K562 (cell line): ENCODE measurements at regions not wholly inside any gene's neighbourhood (a gene's known extent, or its start where the extent isn't known, plus 50 kb on each side); places are given as distances from the start of the nearest gene placed in this dataset.

Experiments
- ATAC-seq: fragments of 200-7000 bp; cut with Tn5 transposase; 3 replicates; pipeline ENCODE4 v1.9.1; 2020; ENCODE audit warnings: moderate library complexity
- BruUV-seq: library from RNA; stranded (reverse); fragments of 400-500 nt; replicated peaks from 2 replicates; lab custom pipeline; 2021; lab: Mats Ljungman, UMichigan
- CTCF ChIA-PET: fragments of 300-600 bp; formaldehyde crosslinking; extraction: SDS; loops from one replicate; lab custom pipeline; 2021; ENCODE audit warnings: low intra/inter-chr PET ratio; lab: Yijun Ruan, JAX
- POLR2A ChIA-PET: fragments of 300-600, 350-650 bp; sonication (Branson Sonifier 250); formaldehyde crosslinking; extraction: SDS; loops from one replicate; lab custom pipeline; 2021; ENCODE audit warnings: antibody characterized with exemption, inconsistent platforms; lab: Yijun Ruan, JAX
- DNase-seq, 4 experiments: peaks; one replicate each; pipeline versions ENCODE4 v3.0.0 to v3.0.0-alpha.2; 2011 to 2018; ENCODE audit warnings: low spot score in 3 of 4, mixed read lengths in 3 of 4; ENCODE audit errors: extremely low read depth in 1 of 4
- FAIRE-seq: peaks from 2 replicates; lab custom pipeline; 2011; peaks lifted over from hg19 to GRCh38; lab: Jason Lieb, UNC
- H2AFZ ChIP-seq: 2 replicates; pipeline ENCODE4 v1.6.0; 2011; ENCODE audit warnings: low read depth, low read length, control low read depth, inconsistent platforms
- H3K27ac ChIP-seq: fragments of 200-600 bp; 3 replicates; pipeline ENCODE4 v1.8.0; 2011; ENCODE audit warnings: low read depth, mild to moderate bottlenecking, control low read depth, inconsistent platforms, low read length, moderate library complexity, mixed read lengths; ENCODE audit errors: extremely low read depth
- H3K27me3 ChIP-seq, 2 experiments: fragments of 300-600 bp in 1 of 2; 2 replicates in 1 of 2; 3 replicates in 1 of 2; pipeline versions ENCODE4 v1.6.0 to v1.8.0; 2011; ENCODE audit warnings: inconsistent platforms in 2 of 2, low read length in 2 of 2, mild to moderate bottlenecking in 1 of 2, mixed read lengths in 1 of 2, moderate library complexity in 1 of 2; ENCODE audit not compliant: control insufficient read depth in 2 of 2, insufficient read depth in 2 of 2
- H3K36me3 ChIP-seq: fragments of 300-600 bp; 3 replicates; pipeline ENCODE4 v1.8.0; 2011; ENCODE audit warnings: mild to moderate bottlenecking, low read length, inconsistent platforms; ENCODE audit not compliant: control insufficient read depth, insufficient read depth
- H3K4me1 ChIP-seq, 2 experiments: fragments of 200-600 bp in 1 of 2; replicated peaks in 1 of 2; 2 replicates in 1 of 2; 3 replicates in 1 of 2; pipeline versions ENCODE4 v1.5.1 to v1.8.0; 2011; ENCODE audit warnings: inconsistent platforms in 2 of 2, low read length in 2 of 2, mild to moderate bottlenecking in 1 of 2, mixed read lengths in 1 of 2, moderate library complexity in 1 of 2; ENCODE audit not compliant: control insufficient read depth in 2 of 2, insufficient read depth in 2 of 2
- H3K4me2 ChIP-seq: 2 replicates; pipeline ENCODE4 v1.6.1; 2011; ENCODE audit warnings: low read length, control low read depth, inconsistent platforms, mixed read lengths; ENCODE audit not compliant: insufficient read depth
- H3K4me3 ChIP-seq: fragments of 200-600 bp; sonication (generic), shearing (Covaris generic); 2 replicates; pipeline ENCODE4 v1.5.1; 2016; ENCODE audit warnings: control low read depth, inconsistent platforms
- H3K79me2 ChIP-seq: fragments of 200-600 bp; 3 replicates; pipeline ENCODE4 v1.8.0; 2011; ENCODE audit warnings: low read length, inconsistent platforms; ENCODE audit not compliant: control insufficient read depth, insufficient read depth
- H3K9ac ChIP-seq, 2 experiments: 2 replicates each; pipeline versions ENCODE4 v1.6.0 to v1.6.1; 2011; ENCODE audit warnings: low read depth in 2 of 2, low read length in 2 of 2, control low read depth in 1 of 2, inconsistent platforms in 1 of 2, mild to moderate bottlenecking in 1 of 2, mixed read lengths in 1 of 2; ENCODE audit not compliant: insufficient read depth in 1 of 2
- H3K9me1 ChIP-seq: one replicate; pipeline ENCODE4 v1.6.0; 2011; ENCODE audit warnings: inconsistent platforms, mild to moderate bottlenecking, low read length, moderate library complexity; ENCODE audit not compliant: control insufficient read depth, insufficient read depth
- H3K9me3 ChIP-seq: replicated peaks from 2 replicates; pipeline ENCODE4 v1.5.1; 2011; ENCODE audit warnings: low read depth, low read length, inconsistent platforms; ENCODE audit not compliant: control insufficient read depth, insufficient read depth
- H4K20me1 ChIP-seq: replicated peaks from 2 replicates; pipeline ENCODE4 v1.6.1; 2011; ENCODE audit warnings: low read length, inconsistent platforms, mixed read lengths; ENCODE audit not compliant: control insufficient read depth, insufficient read depth
- CAMTA2 ChIP-seq: fragments of 250-450 bp; sonication (Bioruptor Pico); conservative IDR thresholded peaks from 2 replicates; pipeline ENCODE4 v1.5.1; 2022
- CSDE1 ChIP-seq, 2 experiments: fragments of 450-650 bp; IDR thresholded peaks; 2 replicates each; pipeline ENCODE4 v1.6.1; 2016; ENCODE audit warnings: mild to moderate bottlenecking in 1 of 2
- ESRRB ChIP-seq: fragments of 250-450 bp; sonication (Bioruptor Pico); IDR thresholded peaks from 2 replicates; pipeline ENCODE4 v1.5.0; 2020; ENCODE audit warnings: mild to moderate bottlenecking, moderate library complexity, borderline replicate concordance
- FOXP1 ChIP-seq: sonication (generic); formaldehyde crosslinking; IDR thresholded peaks from 2 replicates; pipeline ENCODE4 v1.8.0; 2022; ENCODE audit warnings: mild to moderate bottlenecking, missing genetic modification reagents
- HDGF ChIP-seq: fragments of 450-650 bp; IDR thresholded peaks from 2 replicates; pipeline ENCODE4 v1.6.1; 2016
- HMG20A ChIP-seq: fragments of 450-650 bp; formaldehyde crosslinking; conservative IDR thresholded peaks from 2 replicates; pipeline ENCODE4 v1.4.0; 2020; ENCODE audit warnings: mild to moderate bottlenecking, mixed read lengths
- HOXB6 ChIP-seq: fragments of 250-450 bp; sonication (Bioruptor Pico); IDR thresholded peaks from 2 replicates; pipeline ENCODE4 v1.5.1; 2022; ENCODE audit warnings: mild to moderate bottlenecking, borderline replicate concordance
- IRF2 ChIP-seq: sonication (generic); formaldehyde crosslinking; IDR thresholded peaks from 2 replicates; pipeline ENCODE4 v1.8.1; 2022; ENCODE audit warnings: mild to moderate bottlenecking, missing genetic modification reagents
- KAT8 ChIP-seq: fragments of 450-650 bp; IDR thresholded peaks from 2 replicates; pipeline ENCODE4 v1.6.1; 2016; ENCODE audit warnings: low read depth, mild to moderate bottlenecking
- NEUROD1 ChIP-seq: fragments of 150-350 bp; IDR thresholded peaks from 2 replicates; pipeline ENCODE4 v1.6.1; 2014; ENCODE audit warnings: borderline replicate concordance, low read length, low read depth; ENCODE audit not compliant: partially characterized antibody
- NONO ChIP-seq, 2 experiments: fragments of 200-400 bp in 1 of 2; fragments of 450-650 bp in 1 of 2; formaldehyde crosslinking in 1 of 2; IDR thresholded peaks; 2 replicates each; pipeline ENCODE4 v1.6.1; 2017; ENCODE audit warnings: low read depth in 2 of 2, mild to moderate bottlenecking in 2 of 2, moderate library complexity in 2 of 2, low read length in 1 of 2
- PTBP1 ChIP-seq: fragments of 200-400 bp; formaldehyde crosslinking; IDR thresholded peaks from 2 replicates; pipeline ENCODE4 v1.6.1; 2017; ENCODE audit warnings: low read depth, low read length
- SIRT6 ChIP-seq: IDR thresholded peaks from one replicate; pipeline ENCODE4 v1.6.1; 2012; ENCODE audit warnings: low read depth, mild to moderate bottlenecking, control low read depth, inconsistent platforms, low read length, moderate library complexity
- WGBS: fragments of 100-300 bp; shearing (Covaris generic); methylation state at CpG from one replicate; pipeline ENCODE4 v1.1.6; 2016; ENCODE audit warnings: low coverage, mixed read lengths; ENCODE audit not compliant: insufficient coverage; ENCODE audit errors: missing lambda C conversion rate; 5-methylcytosine and 5-hydroxymethylcytosine counted together
- in situ Hi-C: fragments of 300-500 bp; cut with MboI; formaldehyde crosslinking; loops from 4 replicates; pipeline ENCODE4 v1.15.0; 2018; ENCODE audit warnings: inconsistent platforms, mixed read lengths
- intact Hi-C: fragments of 100-400 bp; cut with micrococcal nuclease; formaldehyde crosslinking; loops from 2 replicates; pipeline ENCODE4 v1.14.2; 2022
- TF ChIP-seq, protein P1 (sequence below): fragments of 450-650 bp; formaldehyde crosslinking; IDR thresholded peaks from 2 replicates; pipeline ENCODE4 v1.4.0; 2020; ENCODE audit warnings: mild to moderate bottlenecking
- TF ChIP-seq, protein P2 (sequence below): fragments of 450-650 bp; IDR thresholded peaks from 2 replicates; pipeline ENCODE4 v1.6.1; 2018; ENCODE audit not compliant: partially characterized antibody
- TF ChIP-seq, protein P3 (sequence below): sonication (generic); formaldehyde crosslinking; IDR thresholded peaks from 2 replicates; pipeline ENCODE4 v1.5.0; 2020; ENCODE audit warnings: missing genetic modification reagents
- TF ChIP-seq, protein P4 (sequence below): conservative IDR thresholded peaks from 2 replicates; pipeline ENCODE4 v1.6.1; 2011; ENCODE audit warnings: low read depth, mild to moderate bottlenecking, low read length; ENCODE audit not compliant: control insufficient read depth

DNA sequence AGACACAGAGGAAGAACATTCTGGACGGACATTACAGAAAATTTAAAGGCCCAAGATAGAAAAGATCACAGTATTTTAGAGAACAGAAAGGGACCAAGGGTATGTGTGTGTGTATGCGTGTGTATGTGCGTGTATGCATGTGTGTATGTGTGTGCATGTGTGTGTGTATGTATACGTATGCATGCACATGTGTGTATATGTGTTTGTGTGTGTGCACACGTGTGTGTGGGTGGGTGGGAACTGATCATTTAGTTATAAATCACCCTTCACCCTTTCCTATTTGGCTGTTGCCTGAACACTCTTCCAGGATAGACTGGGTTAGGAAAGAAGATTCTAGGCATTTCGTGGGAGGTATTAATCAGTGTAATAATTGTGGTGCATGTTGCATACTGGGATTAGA is 634.4 kb downstream of the DHX35 start:
- no peaks in the 10 kb centered on the region for H3K9me1 ChIP-seq
- no peaks in the 10 kb centered on the region for H3K27me3 ChIP-seq
- in situ Hi-C loops = no loop called here
- H4K20me1 ChIP-seq = no peaks in the 10 kb centered on the region
- TF ChIP-seq FOXP1 (CRISPR knock-in tag) (no peak), NONO (IDR thresholded peaks at IDR 0.05; ENCODE audit: low read depth in 2 of 2, low read length in 1 of 2) (no peak), PTBP1 (no peak), HMG20A (CRISPR knock-in tag) (no peak), SIRT6 (no peak), CAMTA2 (CRISPR knock-in tag) (no peak), KAT8 (no peak), IRF2 (CRISPR knock-in tag) (no peak), HOXB6 (CRISPR knock-in tag) (no peak), NEUROD1 (no peak), ESRRB (CRISPR knock-in tag) (no peak), CSDE1 (IDR thresholded peaks at IDR 0.05) (no peak), HDGF (no peak)
- TF ChIP-seq, protein P1, sequence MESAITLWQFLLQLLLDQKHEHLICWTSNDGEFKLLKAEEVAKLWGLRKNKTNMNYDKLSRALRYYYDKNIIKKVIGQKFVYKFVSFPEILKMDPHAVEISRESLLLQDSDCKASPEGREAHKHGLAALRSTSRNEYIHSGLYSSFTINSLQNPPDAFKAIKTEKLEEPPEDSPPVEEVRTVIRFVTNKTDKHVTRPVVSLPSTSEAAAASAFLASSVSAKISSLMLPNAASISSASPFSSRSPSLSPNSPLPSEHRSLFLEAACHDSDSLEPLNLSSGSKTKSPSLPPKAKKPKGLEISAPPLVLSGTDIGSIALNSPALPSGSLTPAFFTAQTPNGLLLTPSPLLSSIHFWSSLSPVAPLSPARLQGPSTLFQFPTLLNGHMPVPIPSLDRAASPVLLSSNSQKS = no peak
- TF ChIP-seq, protein P2, sequence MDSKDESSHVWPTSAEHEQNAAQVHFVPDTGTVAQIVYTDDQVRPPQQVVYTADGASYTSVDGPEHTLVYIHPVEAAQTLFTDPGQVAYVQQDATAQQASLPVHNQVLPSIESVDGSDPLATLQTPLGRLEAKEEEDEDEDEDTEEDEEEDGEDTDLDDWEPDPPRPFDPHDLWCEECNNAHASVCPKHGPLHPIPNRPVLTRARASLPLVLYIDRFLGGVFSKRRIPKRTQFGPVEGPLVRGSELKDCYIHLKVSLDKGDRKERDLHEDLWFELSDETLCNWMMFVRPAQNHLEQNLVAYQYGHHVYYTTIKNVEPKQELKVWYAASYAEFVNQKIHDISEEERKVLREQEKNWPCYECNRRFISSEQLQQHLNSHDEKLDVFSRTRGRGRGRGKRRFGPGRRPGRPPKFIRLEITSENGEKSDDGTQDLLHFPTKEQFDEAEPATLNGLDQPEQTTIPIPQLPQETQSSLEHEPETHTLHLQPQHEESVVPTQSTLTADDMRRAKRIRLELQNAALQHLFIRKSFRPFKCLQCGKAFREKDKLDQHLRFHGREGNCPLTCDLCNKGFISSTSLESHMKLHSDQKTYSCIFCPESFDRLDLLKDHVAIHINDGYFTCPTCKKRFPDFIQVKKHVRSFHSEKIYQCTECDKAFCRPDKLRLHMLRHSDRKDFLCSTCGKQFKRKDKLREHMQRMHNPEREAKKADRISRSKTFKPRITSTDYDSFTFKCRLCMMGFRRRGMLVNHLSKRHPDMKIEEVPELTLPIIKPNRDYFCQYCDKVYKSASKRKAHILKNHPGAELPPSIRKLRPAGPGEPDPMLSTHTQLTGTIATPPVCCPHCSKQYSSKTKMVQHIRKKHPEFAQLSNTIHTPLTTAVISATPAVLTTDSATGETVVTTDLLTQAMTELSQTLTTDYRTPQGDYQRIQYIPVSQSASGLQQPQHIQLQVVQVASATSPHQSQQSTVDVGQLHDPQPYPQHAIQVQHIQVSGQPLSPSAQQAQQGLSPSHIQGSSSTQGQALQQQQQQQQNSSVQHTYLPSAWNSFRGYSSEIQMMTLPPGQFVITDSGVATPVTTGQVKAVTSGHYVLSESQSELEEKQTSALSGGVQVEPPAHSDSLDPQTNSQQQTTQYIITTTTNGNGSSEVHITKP = no peak
- TF ChIP-seq, protein P3, sequence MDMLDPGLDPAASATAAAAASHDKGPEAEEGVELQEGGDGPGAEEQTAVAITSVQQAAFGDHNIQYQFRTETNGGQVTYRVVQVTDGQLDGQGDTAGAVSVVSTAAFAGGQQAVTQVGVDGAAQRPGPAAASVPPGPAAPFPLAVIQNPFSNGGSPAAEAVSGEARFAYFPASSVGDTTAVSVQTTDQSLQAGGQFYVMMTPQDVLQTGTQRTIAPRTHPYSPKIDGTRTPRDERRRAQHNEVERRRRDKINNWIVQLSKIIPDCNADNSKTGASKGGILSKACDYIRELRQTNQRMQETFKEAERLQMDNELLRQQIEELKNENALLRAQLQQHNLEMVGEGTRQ = no peak
- TF ChIP-seq, protein P4, sequence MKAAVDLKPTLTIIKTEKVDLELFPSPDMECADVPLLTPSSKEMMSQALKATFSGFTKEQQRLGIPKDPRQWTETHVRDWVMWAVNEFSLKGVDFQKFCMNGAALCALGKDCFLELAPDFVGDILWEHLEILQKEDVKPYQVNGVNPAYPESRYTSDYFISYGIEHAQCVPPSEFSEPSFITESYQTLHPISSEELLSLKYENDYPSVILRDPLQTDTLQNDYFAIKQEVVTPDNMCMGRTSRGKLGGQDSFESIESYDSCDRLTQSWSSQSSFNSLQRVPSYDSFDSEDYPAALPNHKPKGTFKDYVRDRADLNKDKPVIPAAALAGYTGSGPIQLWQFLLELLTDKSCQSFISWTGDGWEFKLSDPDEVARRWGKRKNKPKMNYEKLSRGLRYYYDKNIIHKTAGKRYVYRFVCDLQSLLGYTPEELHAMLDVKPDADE = no peak
- TF ChIP-seq, all 486 proteins: peak for 0
- H3K4me1 ChIP-seq = no peaks in the 10 kb centered on the region
- intact Hi-C loops = no loop called here
- no peak for DNase-seq
- no peak for FAIRE-seq
- BruUV-seq = no TSS peak
- WGBS = under 1% methylated on average over 6 of the region's 6 CpGs
- ChIA-PET POLR2A (no interaction called here), CTCF (no interaction called here)
- ATAC-seq = no peak
- H3K4me3 ChIP-seq = no peak overlapping the region
- H3K9me3 ChIP-seq = peaks cover 9% of the 10 kb centered on the region; the same call in 1 of the 2 replicates
- H3K36me3 ChIP-seq = no peaks in the 10 kb centered on the region
- H3K27ac ChIP-seq = no peak overlapping the region
- H2AFZ ChIP-seq = no peak overlapping the region
- H3K79me2 ChIP-seq = no peaks in the 10 kb centered on the region
- no peak overlapping the region for H3K4me2 ChIP-seq
- no peak overlapping the region for H3K9ac ChIP-seq
